Heart right ventricle (tissue), 16 donors: ENCODE measurements at regions not wholly inside any gene's neighbourhood (a gene's known extent, or its start where the extent isn't known, plus 50 kb on each side); places are given as distances from the start of the nearest gene placed in this dataset.

Experiments used
- ATAC-seq, 8 donors: fragments of 200-7000 bp; cut with Tn5 transposase; one replicate each; pipeline ENCODE4 v1.9.1; 2020; ENCODE audit warnings: mild to moderate bottlenecking in 8 of 8, moderate library complexity in 8 of 8, moderate number of reproducible peaks in 1 of 8
- DNase-seq, 2 donors: peaks; one replicate each; pipeline ENCODE4 v3.0.0-alpha.2; 2020
- H3K27ac ChIP-seq, 10 donors: fragments of 200-600 bp; sonication (generic) in 2 of 10; one replicate each; pipeline versions ENCODE4 v1.5.0 to v1.8.0; 2020 to 2022; ENCODE audit warnings: mild to moderate bottlenecking in 3 of 10
- H3K27me3 ChIP-seq, 7 donors: fragments of 200-600 bp; one replicate each; pipeline ENCODE4 v1.8.0; 2021 to 2022; ENCODE audit warnings: mild to moderate bottlenecking in 2 of 7
- H3K36me3 ChIP-seq, 9 donors: fragments of 200-600 bp; sonication (generic) in 1 of 9; one replicate each; pipeline versions ENCODE4 v1.5.0 to v1.8.0; 2020 to 2022; ENCODE audit warnings: mild to moderate bottlenecking in 2 of 9
- H3K4me1 ChIP-seq, 9 donors: fragments of 200-600 bp; sonication (generic) in 1 of 9; one replicate each; pipeline versions ENCODE4 v1.5.0 to v1.8.0; 2020 to 2022; ENCODE audit warnings: mild to moderate bottlenecking in 4 of 9
- H3K4me3 ChIP-seq, 10 donors: fragments of 200-600 bp; sonication (generic) in 2 of 10; one replicate each; pipeline versions ENCODE4 v1.5.0 to v1.8.0; 2020 to 2022; ENCODE audit warnings: mild to moderate bottlenecking in 7 of 10, moderate library complexity in 2 of 10
- H3K9me3 ChIP-seq, 11 donors: fragments of 200-600 bp in 10 of 11; sonication (generic) in 2 of 11; one replicate each; pipeline versions ENCODE4 v1.5.0 to v1.8.0; 2013 to 2022; ENCODE audit warnings: mild to moderate bottlenecking in 2 of 11, control low read depth in 1 of 11, moderate library complexity in 1 of 11
- CTCF ChIP-seq, 9 donors: fragments of 200-600 bp; sonication (generic) in 2 of 9; IDR thresholded peaks; one replicate each; pipeline versions ENCODE4 v1.5.0 to v1.8.0; 2021 to 2022; ENCODE audit warnings: antibody characterized with exemption in 9 of 9, mild to moderate bottlenecking in 5 of 9, moderate library complexity in 1 of 9
- WGBS, 2 donors: extraction: QIAGEN DNeasy Blood & Tissue Kit; methylation state at CpG; one replicate each; pipeline ENCODE4 v1.1.7; 2013; ENCODE audit warnings: inconsistent platforms in 1 of 2; 5-methylcytosine and 5-hydroxymethylcytosine counted together
- intact Hi-C, 10 donors: fragments of 100-400 bp; cut with DNase I; formaldehyde crosslinking; loops; one replicate each; pipeline versions ENCODE4 v1.11.1 to v1.14.2; 2022
- donor health status: Arrhythmogenic right ventricular cardiomyopathy.
- donor health status: ischemic (EF 13 %, LVEDD 7.1; RV severe dilation, severe dysfunction).
- donor health status: healthy with polysubstance abuse.
- donor health status: DM: no; HTN: yes; CAD: no.
- donor health status: DM: no; HTN: no; CAD: no.
- donor health status: ischemic (EF 25% LVEDD 6.9; RV normal size, moderate dysfunction).
- donor health status: ischemic (EF 25% LVEDD 5.7; RV mildly dilated, moderate dysfunction).
- donor health status: healthy.
- donor health status: DM: yes; HTN: yes; CAD: no.
- donor health status: Ischemic cardiomyopathy.
- donor health status: ischemic (EF 35%, LVEDD 5.7; RV mildly dilated, moderate dysfunction).
- donor health status: nonischemic (EF 11% LVEDD 7.7; RV severe dilation, severe dysfunction).
- donor health status: DM: yes; HTN: yes; CAD: no.
- donor health status: PGD.
- donor health status: ischemic (EF 29% LVEDD 5.4; RV normal size, mild dysfunction).
- donor health status: nonischemic (EF 23%, LVEDD 6.1; RV moderate dilation, normal function).

GRCh38 chr5:10081584-10081983, 168.1 kb downstream of the ATPSCKMT start:
- intact Hi-C loops: no loop called here
- Histone ChIP-seq H3K9me3 (no peaks in the 10 kb centered on the region), H3K27ac (no peak overlapping the region), H3K36me3 (no peaks in the 10 kb centered on the region), H3K4me3 (no peak overlapping the region), H3K4me1 (no peaks in the 10 kb centered on the region), H3K27me3 (peaks cover 0 to 4% (median 0%) of the 10 kb centered on the region in 7 donors)
- DNase-seq: no peak
- TF ChIP-seq CTCF (IDR thresholded peaks at IDR 0.05): no peak
- 80 to 89% methylated on average over 4 of the region's 4 CpGs for WGBS, 2 donors
- ATAC-seq: no peak

- no peaks in the 10 kb centered on the region for H3K36me3 ChIP-seq
- no peak overlapping the region for H3K27ac ChIP-seq
- no peak for TF ChIP-seq CTCF (IDR thresholded peaks at IDR 0.05)
- no peak overlapping the region for H3K4me3 ChIP-seq
- H3K4me1 ChIP-seq: no peaks in the 10 kb centered on the region
- DNase-seq: no peak
- H3K27me3 ChIP-seq: peaks cover 0 to 5% (median 0%) of the 10 kb centered on the region in 7 donors
- no peak for ATAC-seq
- intact Hi-C loops: no loop called here
- no peaks in the 10 kb centered on the region for H3K9me3 ChIP-seq
- WGBS, 2 donors: 68 to 69% methylated on average over 11 of the region's 11 CpGs
These were observed 171.7 kb downstream of the ATPSCKMT start for GRCh38 chr5:10077791-10078545.

GRCh38 chr5:10073441-10074104, 176.1 kb downstream of the ATPSCKMT start:
- TF ChIP-seq CTCF (IDR thresholded peaks at IDR 0.05): no peak
- Histone ChIP-seq H3K9me3 (no peaks in the 10 kb centered on the region), H3K27ac (no peak overlapping the region), H3K36me3 (no peaks in the 10 kb centered on the region), H3K4me3 (no peak overlapping the region), H3K4me1 (no peaks in the 10 kb centered on the region), H3K27me3 (peaks cover 0 to 5% (median 0%) of the 10 kb centered on the region in 7 donors)
- intact Hi-C loops: no loop called here
- ATAC-seq: no peak
- WGBS, 2 donors: 70 to 78% methylated on average over 8 of the region's 8 CpGs
- no peak for DNase-seq

- no peaks in the 10 kb centered on the region for H3K9me3 ChIP-seq
- H3K36me3 ChIP-seq: no peaks in the 10 kb centered on the region
- intact Hi-C loops: no loop called here
- no peaks in the 10 kb centered on the region for H3K27me3 ChIP-seq
- WGBS, 2 donors: 81 to 86% methylated on average over 4 of the region's 4 CpGs
- no peaks in the 10 kb centered on the region for H3K4me1 ChIP-seq
- no peak for ATAC-seq
- DNase-seq: no peak
- TF ChIP-seq CTCF (IDR thresholded peaks at IDR 0.05): no peak
- no peak overlapping the region for H3K27ac ChIP-seq
- H3K4me3 ChIP-seq: no peak overlapping the region
These were observed 179.9 kb downstream of the ATPSCKMT start for GRCh38 chr5:10069637-10070313.
